SKM-1 treated with dmso at 0.1 percent for 144 hours (cell line): ENCODE measurements at regions not wholly inside any gene's neighbourhood (a gene's known extent, or its start where the extent isn't known, plus 50 kb on each side); places are given as distances from the start of the nearest gene placed in this dataset.

Source experiments
- DNase-seq: peaks from one replicate; lab custom pipeline; 2025; ENCODE audit not compliant: unreplicated experiment; lab: John Stamatoyannopoulos, UW

DNA sequence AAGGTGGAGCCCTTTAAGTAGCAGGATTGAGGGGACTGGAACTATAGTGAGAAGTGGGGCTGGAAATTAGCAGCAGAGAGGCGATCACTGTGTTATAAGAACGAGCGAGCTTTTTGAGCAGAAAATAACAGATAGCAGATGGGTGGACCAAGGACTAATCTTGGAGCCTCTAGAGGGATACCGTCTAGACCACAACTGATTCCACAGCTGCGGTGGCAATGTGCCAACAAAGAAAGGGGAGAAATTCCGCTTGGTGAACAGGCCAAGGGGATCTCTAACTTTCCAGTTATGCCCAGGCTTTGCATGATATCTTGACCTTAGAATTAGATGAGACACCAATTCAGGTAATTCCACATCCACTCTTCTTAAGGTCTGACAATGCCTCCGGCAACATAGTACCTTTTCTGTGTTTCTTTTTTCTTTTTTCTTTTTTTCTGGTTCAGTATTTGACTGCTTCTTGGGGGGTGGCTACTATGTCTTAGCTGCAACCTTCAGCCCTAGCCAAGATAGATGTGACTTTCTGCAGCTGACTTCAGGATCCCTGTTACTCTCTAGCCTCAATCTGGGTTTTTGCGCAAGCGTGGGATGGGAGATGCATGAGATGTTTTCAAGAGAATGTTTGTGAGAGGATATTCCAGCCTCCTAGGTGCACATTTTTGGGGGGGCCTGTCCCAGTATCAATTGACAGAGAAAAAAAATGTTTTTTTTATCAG lies 143.4 kb upstream of the CPSF6 start:
- no peak for DNase-seq

DNA sequence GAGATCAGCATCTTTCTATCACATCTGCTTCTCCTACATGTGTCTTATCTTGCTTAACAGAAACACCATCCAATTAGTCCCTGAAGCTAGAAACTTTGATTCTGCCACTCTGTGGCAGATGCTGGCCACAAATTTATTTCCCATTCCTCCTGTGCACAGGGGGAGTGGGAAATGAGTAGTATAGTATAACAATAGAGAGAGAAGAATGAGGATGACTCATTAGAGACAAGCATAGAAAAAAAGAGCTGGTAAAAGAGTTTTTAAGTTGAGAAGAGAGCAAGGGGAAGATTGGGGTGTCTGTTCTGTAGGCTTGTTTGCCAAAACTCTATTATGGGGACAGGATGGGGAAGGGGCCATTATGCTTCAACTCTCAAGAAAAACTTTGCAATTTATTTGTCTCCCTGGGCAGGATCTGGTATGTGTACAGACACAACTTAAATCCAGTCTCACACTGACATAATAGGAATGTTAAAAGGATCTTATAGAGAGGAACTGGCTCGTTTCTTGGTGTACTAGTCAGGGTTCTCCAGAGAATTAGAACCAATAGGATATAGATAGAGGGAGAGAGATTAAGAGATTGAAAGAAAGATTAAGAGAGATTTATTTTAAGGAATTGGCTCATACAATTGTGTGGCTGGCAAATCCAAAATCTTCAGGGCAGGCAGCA lies 142.6 kb upstream of the CPSF6 start:
- no peak for DNase-seq

DNA sequence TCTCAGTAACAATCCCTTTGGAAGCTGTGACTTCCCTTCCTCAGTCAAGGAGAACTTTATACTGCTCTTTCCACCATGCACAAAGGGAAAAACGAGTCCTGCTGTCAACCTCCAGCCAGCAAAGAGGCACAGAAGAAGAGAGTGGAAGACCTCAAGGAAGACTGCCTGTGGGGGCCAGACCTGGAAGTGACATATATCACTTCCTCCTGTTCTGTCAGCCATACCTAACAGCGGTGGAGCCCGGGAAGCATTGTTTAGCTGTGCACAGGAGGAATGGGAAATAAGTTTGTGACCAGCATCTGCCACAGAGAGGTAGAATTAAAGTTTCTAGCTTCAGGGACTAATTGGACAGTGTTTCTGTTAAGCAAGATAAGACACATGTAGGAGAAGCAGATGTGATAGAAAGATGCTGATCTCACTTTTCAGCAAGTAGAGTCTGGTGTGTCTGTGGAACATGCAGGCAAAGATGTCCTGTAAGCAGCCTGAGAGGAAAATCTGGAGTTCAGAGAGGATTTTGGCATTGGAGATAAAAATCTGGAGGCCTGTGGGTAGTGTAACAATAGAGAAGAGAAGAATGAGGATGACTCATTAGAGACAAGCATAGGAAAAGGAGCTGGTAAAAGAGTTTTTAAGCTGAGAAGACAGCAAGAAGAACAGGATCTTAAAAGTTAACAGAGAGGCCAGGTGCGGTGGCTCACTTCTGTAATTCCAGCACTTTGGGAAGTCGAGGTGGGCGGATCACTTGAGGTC lies 141.6 kb upstream of the CPSF6 start:
- DNase-seq, result no peak

DNA sequence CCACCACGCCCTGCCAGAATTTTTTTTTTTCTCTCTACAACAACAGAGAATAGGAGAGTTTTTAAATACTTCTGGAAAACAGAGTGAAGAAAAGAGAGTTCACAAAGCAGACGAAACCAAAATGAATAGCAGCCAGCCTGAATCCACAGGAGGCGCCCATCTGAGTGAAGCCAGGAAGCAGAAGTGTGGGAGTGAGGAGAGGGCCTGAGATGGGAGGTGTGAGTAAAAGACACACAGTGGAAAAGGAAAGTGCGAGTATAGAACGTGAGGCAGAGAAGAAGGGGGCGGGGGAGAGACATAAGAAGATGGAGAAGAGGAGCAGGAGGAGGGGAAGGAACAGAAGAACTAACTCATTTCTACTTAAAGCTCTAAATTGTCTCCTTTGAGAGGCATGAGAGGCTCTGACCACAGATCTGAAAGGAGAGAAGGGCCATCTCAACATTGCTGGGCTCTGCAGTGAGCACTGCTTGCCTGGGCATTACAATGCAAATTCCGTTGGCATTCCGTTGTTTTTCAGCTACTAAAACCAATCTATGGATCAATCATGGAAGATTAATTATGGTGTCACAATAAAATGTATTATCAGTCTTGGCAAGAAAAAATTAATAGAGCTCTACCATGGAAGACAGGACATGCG lies 140.1 kb upstream of the CPSF6 start:
- DNase-seq, result no peak

DNA sequence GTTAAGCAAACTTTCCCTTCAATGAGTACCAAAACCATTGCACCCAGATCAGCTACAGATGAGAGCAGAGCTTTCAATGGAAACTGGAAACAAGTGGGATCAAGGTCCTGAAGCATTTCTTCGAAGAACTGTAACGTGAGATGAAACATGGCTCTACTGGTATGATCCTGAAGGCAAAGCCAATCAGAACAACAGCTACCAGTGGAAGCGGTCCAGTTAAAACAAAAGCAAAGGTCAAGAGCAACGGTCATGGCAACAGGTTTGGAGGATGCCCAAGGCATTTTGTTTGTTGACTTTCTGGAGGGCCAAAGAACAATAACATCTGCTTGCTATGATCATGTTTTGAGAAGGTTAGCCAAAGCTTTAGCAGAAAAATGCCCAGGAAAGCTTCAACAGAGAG lies 137.9 kb upstream of the CPSF6 start:
- no peak for DNase-seq

DNA sequence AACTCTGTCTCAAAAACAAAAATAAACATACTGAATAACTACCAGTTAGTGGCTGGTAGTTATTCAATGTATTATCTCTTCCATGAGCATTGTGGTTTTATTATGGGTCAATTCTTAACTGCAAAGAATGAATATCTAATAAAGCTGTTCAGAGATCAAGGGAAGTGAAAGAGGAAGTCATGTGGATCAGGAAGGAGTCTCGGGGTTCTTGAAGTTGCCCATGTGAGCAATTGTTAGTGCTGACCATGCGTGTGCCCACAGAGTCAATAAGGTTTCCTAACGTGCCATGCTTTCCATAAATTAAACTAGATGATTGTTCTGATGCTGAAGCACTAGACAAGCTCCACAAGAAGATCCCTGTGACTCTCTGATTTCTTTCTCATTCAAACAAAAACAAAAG lies 136.5 kb upstream of the CPSF6 start:
- peak; percentile 7 for DNase-seq

GRCh38 chr12:69105101-69105962 lies 134.0 kb upstream of the CPSF6 start:
- DNase-seq, result no peak

DNA sequence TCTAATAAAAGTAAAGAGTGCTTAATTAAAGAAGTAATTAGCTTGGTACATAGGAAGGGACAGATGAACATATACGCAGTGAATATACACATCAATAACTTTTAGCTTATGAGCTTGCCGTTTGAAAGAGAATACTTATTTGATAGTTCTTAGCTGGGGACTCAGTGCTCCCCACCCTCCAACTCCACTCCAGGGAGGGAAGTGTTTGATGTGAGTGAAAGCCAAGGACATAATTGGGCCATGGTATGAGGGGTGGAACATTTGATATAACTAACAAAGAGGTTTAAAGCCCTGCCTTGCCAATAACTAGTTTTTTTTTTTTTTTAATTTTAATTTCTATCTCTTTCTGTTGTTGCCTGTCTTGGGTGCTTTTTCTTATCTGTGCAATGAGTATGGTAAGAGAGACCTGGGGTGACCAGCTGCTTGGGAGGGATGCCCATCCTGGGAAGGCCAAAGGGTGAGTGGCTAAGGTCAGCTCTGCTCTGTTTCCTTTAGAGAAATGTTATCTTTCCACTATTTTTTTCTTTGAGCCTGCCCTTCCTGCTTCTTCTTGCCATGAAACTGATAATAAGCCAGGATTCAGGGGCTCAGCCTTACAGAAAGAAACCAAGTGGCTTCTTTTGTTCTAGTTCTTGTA lies 132.8 kb upstream of the CPSF6 start:
- no peak for DNase-seq

DNA sequence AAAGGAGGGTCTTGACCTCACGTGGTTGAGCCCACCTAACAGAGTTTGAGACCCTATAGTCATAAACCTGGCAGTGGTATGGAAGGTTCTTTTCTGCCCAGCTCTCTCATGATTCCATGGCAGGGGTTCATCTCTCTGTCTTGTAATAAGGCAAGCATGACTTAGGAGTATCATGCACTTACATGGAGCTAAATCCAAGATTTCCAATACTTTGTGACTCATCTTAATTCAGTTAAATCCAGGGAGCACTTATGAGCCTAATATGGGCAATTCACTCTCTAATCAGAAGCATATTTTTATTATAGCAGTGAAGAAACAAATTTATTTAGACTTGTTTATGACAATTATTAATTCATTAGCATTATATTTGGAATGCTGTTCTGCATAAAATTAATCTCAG lies 131.8 kb upstream of the CPSF6 start:
- no peak for DNase-seq

DNA sequence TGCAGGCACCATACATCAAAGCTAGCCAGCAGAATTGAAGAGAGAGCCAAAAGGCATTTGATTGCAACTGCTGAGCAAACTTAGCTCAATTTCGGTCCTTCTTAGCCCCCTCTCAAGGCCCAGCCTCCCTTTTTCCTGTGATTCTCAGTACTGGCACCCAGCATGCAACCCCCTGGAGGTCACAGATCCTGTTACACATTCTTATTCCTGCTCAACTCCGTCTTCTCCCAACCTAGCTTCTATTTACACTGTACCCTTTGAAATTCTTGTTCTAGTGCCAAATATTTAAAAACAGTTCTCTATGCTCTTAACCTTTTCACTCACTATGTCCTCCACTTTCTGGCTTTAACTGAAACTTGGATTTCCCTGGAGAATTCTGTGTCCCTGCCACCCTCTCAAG lies 131.3 kb upstream of the CPSF6 start:
- no peak for DNase-seq

DNA sequence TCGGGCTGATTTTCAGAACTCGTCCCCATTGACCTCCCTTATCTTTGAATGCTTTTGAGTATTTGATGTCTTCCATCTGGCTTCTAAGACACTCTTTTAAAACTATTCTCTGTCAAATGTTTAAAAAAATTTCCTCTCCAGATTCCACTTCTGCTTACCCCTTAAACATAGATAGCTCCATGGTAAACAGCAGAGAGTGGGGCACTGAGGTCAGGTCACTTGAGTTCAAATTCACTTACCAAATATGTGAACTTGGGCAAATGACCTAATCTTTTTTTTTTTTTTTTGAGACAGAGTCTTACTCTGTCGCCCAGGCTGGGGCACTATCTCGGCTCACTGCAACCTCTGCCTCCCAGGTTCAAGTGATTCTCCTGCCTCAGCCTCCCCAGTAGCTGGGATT lies 126.8 kb upstream of the CPSF6 start:
- no peak for DNase-seq

- no peak for DNase-seq
Measured at GRCh38 chr12:69115099-69115498, 124.3 kb upstream of the CPSF6 start.

GRCh38 chr12:69115951-69116350 lies 123.4 kb upstream of the CPSF6 start:
- DNase-seq, result no peak

DNA sequence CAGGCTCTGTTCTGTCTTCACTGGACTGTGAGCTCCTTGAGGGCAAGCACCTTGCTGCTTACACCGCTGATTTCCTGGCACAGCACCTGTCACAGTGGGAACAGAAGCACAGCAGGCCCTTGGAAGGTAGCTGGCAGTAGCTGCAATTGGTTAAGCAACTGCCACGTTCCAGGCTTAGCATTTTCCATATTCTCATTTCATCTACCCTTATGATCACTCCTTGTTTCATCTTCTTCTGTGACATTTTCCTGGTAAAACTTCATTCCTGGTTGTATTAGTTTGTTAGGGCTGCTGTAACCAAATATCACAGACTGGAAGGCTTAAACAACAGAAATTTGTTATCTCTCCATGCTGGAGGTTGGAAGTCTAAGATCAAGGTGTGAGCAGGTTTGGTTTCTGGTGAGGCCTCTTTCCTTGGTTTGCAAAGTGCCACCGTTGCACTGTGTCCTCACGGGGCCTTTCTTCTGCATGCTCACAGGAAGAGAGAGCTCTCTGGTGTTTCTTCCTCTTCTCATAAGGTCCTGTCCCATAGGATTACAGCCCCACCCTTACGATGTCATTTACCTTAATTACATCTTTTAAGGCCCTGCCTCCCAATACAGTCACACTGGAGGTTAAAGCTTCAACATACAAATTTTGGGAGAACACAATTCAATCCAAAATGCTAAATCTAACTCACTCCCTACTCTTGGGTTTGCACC lies 121.7 kb upstream of the CPSF6 start:
- DNase-seq, result no peak

GRCh38 chr12:69118516-69118915 lies 120.9 kb upstream of the CPSF6 start:
- DNase-seq, result no peak

DNA sequence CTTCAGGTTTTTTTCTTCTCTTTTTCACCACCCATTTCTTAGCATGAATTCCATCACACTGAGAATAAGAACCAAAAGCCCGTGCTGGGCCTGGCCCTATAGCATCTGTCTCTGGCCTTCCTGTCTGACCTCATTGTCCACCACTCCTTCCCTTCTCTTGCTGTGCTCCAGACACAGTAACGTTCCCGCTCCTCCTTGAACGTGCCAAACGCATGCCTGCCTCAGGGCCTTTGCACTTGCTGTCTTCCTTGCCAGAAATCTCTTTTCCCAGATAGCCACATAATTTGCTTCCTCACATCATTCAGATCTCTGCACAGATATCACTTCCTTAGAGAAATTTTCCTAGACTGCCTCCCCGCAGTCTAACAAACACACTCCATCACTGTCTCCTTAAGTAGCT lies 119.6 kb upstream of the CPSF6 start:
- DNase-seq, result no peak

DNA sequence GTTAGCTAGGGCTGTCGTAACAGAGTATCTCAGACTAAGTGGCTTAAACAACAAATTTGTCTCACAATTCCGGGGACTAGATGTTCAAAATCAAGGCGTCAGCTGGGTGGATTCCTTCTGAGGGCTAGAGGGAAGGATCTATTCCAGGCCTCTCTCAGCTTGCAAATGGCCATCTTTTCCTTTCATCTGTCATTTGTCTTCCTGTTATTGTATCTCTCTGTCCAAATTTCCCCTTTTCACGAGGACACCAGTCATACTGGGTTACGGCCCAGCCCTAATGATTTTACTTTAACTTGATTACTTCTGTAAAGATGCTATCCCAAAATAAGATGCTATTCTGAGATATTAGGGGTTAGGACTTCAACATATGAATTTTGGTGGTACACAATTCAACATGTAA lies 119.0 kb upstream of the CPSF6 start:
- no peak for DNase-seq

DNA sequence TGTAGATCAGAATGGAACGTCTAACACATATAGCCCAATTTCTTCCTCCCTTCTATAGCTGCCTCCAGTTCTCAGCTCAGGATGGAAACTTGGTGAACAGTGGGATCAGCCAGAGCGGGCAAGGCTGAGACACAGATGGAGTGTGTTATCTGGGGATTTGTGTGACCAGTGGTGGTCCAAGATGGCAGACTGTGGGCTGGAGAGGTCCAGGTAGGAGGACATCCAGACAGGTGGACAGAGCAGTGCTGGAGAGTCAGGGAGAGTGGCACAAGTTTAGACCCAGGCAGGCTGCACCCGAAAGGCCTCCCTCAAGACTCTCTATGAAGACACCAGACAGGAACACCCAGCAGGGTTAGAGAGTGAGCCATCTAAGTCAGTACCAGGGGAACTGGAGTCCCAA lies 116.1 kb upstream of the CPSF6 start:
- DNase-seq, result no peak

- DNase-seq, result no peak
Measured at GRCh38 chr12:69123919-69124638, 115.3 kb upstream of the CPSF6 start.
